Aorta (tissue), 5 donors: ENCODE measurements at regions not wholly inside any gene's neighbourhood (a gene's known extent, or its start where the extent isn't known, plus 50 kb on each side); places are given as distances from the start of the nearest gene placed in this dataset.
"Not testable (repeated sequence)": the region's sequence is repeated elsewhere in the genome, so short reads cannot be mapped to it uniquely, and the experiment has no call there.

ENCODE experiments used
- ATAC-seq: fragments of 200-7000 bp; cut with Tn5 transposase; one replicate; pipeline ENCODE4 v1.9.1; 2022; ENCODE audit warnings: moderate library complexity; ENCODE audit not compliant: low FRiP score
- DNase-seq, 2 donors: peaks; one replicate each; pipeline ENCODE4 v3.0.0-alpha.2; 2020
- H3K27ac ChIP-seq, 2 donors: one replicate each; pipeline ENCODE4 v1.5.1; 2013; ENCODE audit warnings: low read length in 2 of 2, mild to moderate bottlenecking in 2 of 2, moderate library complexity in 2 of 2, control low read depth in 1 of 2, inconsistent platforms in 1 of 2, low read depth in 1 of 2
- H3K27me3 ChIP-seq, 2 donors: one replicate each; pipeline ENCODE4 v1.6.1; 2013; ENCODE audit warnings: control low read depth in 1 of 2, low read length in 1 of 2, mild to moderate bottlenecking in 1 of 2, moderate library complexity in 1 of 2; ENCODE audit not compliant: insufficient read depth in 2 of 2, control insufficient read depth in 1 of 2
- H3K36me3 ChIP-seq, 2 donors: one replicate each; pipeline ENCODE4 v1.6.1; 2013; ENCODE audit warnings: control low read depth in 1 of 2, low read length in 1 of 2, mild to moderate bottlenecking in 1 of 2; ENCODE audit not compliant: insufficient read depth in 2 of 2, control insufficient read depth in 1 of 2
- H3K4me1 ChIP-seq, 2 donors: one replicate each; pipeline ENCODE4 v1.6.1; 2013; ENCODE audit warnings: low read length in 2 of 2, control low read depth in 1 of 2, mild to moderate bottlenecking in 1 of 2, moderate library complexity in 1 of 2; ENCODE audit not compliant: insufficient read depth in 2 of 2, control insufficient read depth in 1 of 2
- H3K4me3 ChIP-seq, 2 donors: one replicate each; pipeline ENCODE4 v1.5.1; 2013; ENCODE audit warnings: low read length in 2 of 2, control low read depth in 1 of 2, mild to moderate bottlenecking in 1 of 2
- H3K9me3 ChIP-seq: one replicate; pipeline ENCODE4 v1.6.1; 2013; ENCODE audit warnings: mild to moderate bottlenecking, low read length; ENCODE audit not compliant: control insufficient read depth
- WGBS, 2 donors: extraction: QIAGEN DNeasy Blood & Tissue Kit; methylation state at CpG; one replicate each; pipeline ENCODE4 v1.1.7; 2013; 5-methylcytosine and 5-hydroxymethylcytosine counted together
- intact Hi-C, 2 donors: fragments of 100-400 bp; cut with DNase I; formaldehyde crosslinking; loops; one replicate each; pipeline versions ENCODE4 v1.14.2 to v1.15.0; 2022
- donor health status: healthy with polysubstance abuse.
- donor health status: Bipolar disorder and iron deficiency.
- donor health status: DM: no; HTN: no; CAD: no.
- donor health status: DM: no; HTN: no; CAD: no.
- donor health status: DM: yes; HTN: yes; CAD: no.

DNA sequence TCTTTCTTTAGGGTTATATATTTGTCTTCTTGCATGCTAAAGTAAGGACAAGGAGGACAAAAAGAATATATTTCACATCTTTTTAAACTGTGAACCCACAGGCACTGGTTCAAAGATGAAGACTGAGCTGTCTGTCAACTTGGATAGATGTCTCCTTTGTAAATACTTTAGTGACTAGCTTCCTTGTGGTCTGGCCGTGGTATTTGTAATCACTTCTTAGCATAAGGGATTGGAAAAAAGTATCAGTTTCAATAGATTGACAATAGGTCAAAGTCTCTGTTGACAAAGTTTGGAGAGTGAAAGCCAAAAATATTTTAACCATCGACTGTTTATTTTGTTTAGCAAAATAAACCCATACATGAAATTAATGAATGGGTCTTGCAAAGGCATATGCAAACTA lies 91.4 kb downstream of the TMEM167A start:
- Histone ChIP-seq H3K27ac (no peak overlapping the region), H3K4me3 (no peak overlapping the region), H3K36me3 (no peaks in the 10 kb centered on the region), H3K27me3 (no peaks in the 10 kb centered on the region), H3K4me1 (no peaks in the 10 kb centered on the region), H3K9me3 (no peaks in the 10 kb centered on the region)
- intact Hi-C loops: no loop called here
- ATAC-seq (no peak), DNase-seq (no peak)
- 47 to 62% methylated on average over 2 of the region's 2 CpGs for WGBS, 2 donors

GRCh38 chr5:82984786-82985735 lies 92.1 kb downstream of the TMEM167A start:
- Histone ChIP-seq H3K4me3 (no peak overlapping the region), H3K36me3 (no peaks in the 10 kb centered on the region), H3K4me1 (no peaks in the 10 kb centered on the region), H3K27me3 (no peaks in the 10 kb centered on the region), H3K9me3 (no peaks in the 10 kb centered on the region), H3K27ac (no peak overlapping the region)
- no peak for ATAC-seq
- DNase-seq: no peak
- intact Hi-C loops: no loop called here
- 67 to 69% methylated on average over 10 of the region's 10 CpGs for WGBS, 2 donors

- Histone ChIP-seq H3K4me1 (no peaks in the 10 kb centered on the region), H3K27ac (no peak overlapping the region), H3K36me3 (no peaks in the 10 kb centered on the region), H3K27me3 (no peaks in the 10 kb centered on the region), H3K4me3 (no peak overlapping the region), H3K9me3 (no peaks in the 10 kb centered on the region)
- intact Hi-C loops: no loop called here
- DNase-seq: no peak
- WGBS, 2 donors: 89 to 92% methylated on average over 2 of the region's 2 CpGs
- no peak for ATAC-seq
These were observed 94.3 kb downstream of the TMEM167A start for GRCh38 chr5:82982846-82983245.

- DNase-seq, H3K27ac ChIP-seq, H3K36me3 ChIP-seq, intact Hi-C loops, ATAC-seq, H3K4me1 ChIP-seq, H3K4me3 ChIP-seq, H3K27me3 ChIP-seq, H3K9me3 ChIP-seq: not testable (repeated sequence)
These were observed 100.3 kb downstream of the TMEM167A start for GRCh38 chr5:82976887-82977286.

DNA sequence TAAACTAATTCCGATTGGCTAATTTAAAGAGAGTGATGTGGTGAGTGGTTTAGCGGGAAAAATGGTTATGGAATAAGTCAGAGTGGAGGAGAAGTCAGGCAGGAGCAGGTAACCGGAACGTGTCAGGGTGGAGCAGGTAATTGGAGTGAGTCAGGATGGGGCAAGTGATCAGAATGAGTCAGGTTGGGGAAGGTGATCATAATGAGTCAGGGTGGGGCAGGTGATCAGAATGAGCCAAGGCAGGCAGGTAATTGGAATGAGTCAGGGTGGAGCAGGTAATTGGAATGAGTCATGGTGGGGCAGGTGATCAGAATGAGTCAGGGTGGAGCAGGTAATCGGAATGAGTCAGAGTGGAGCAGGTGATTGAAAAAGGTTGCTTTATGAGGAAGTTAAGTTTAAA lies 101.4 kb downstream of the TMEM167A start:
- Histone ChIP-seq H3K4me1 (no peaks in the 10 kb centered on the region), H3K36me3 (no peaks in the 10 kb centered on the region), H3K27me3 (no peaks in the 10 kb centered on the region), H3K27ac (no peak overlapping the region), H3K4me3 (no peak overlapping the region), H3K9me3 (peaks cover 5% of the 10 kb centered on the region)
- ATAC-seq (no peak), DNase-seq (no peak)
- intact Hi-C loops: no loop called here
- 93 to 97% methylated on average over 5 of the region's 5 CpGs for WGBS, 2 donors

DNA sequence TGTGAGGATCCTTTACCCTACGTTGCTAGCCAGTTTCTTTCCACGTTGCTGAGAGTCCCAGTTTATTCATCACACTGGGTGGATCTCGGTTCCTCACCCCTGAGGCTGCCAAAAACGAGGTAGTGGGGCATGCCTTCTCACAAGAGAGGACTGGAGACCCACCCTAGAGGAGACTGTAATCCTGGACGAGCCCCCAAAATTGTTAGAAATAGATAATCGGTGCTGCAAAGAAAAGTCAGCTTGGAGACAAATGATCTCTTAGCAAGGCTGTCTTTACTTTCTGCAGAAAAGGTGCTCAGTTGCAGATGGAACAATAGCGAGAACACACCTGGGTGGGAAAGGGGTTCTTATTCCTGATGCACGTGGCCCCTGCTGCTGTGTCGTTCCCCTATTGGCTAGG lies 101.8 kb downstream of the TMEM167A start:
- intact Hi-C loops: no loop called here

GRCh38 chr5:82974346-82974745 lies 102.8 kb downstream of the TMEM167A start:
- H3K4me1 ChIP-seq, DNase-seq, H3K27ac ChIP-seq, intact Hi-C loops, H3K4me3 ChIP-seq, H3K36me3 ChIP-seq, H3K9me3 ChIP-seq, H3K27me3 ChIP-seq, ATAC-seq: not testable (repeated sequence)
- 90% methylated on average over 2 of the region's 2 CpGs for WGBS, 2 donors

More for the DNA sequence above, 101.8 kb downstream of the TMEM167A start:
- no peak overlapping the region for H3K4me3 ChIP-seq
- WGBS, 2 donors: 84% methylated on average over 9 of the region's 9 CpGs
- no peak overlapping the region for H3K27ac ChIP-seq
- H3K9me3 ChIP-seq: peaks cover 5% of the 10 kb centered on the region
- H3K27me3 ChIP-seq: no peaks in the 10 kb centered on the region
- no peaks in the 10 kb centered on the region for H3K4me1 ChIP-seq
- ATAC-seq (no peak), DNase-seq (no peak)
- H3K36me3 ChIP-seq: no peaks in the 10 kb centered on the region

- DNase-seq: no peak
- no peak for ATAC-seq
- no peaks in the 10 kb centered on the region for H3K4me1 ChIP-seq
- no peak overlapping the region for H3K4me3 ChIP-seq
- H3K27me3 ChIP-seq: no peaks in the 10 kb centered on the region
- no peak overlapping the region for H3K27ac ChIP-seq
- 94% methylated on average over 5 of the region's 5 CpGs for WGBS, 2 donors
- no peaks in the 10 kb centered on the region for H3K36me3 ChIP-seq
- peaks cover 5% of the 10 kb centered on the region for H3K9me3 ChIP-seq
- intact Hi-C loops: no loop called here
These were observed 105.3 kb downstream of the TMEM167A start for GRCh38 chr5:82971901-82972300.
